CD14-positive monocyte (primary cell): ENCODE measurements at regions not wholly inside any gene's neighbourhood (a gene's known extent, or its start where the extent isn't known, plus 50 kb on each side); places are given as distances from the start of the nearest gene placed in this dataset.
"Not testable (repeated sequence)": the region's sequence is repeated elsewhere in the genome, so short reads cannot be mapped to it uniquely, and the experiment has no call there.

Experiments
- DNase-seq, 3 donors: peaks; one replicate each; pipeline ENCODE4 v3.0.0-alpha.2; 2011 to 2022
- H2AFZ ChIP-seq: 2 replicates; pipeline ENCODE4 v1.6.0; 2012; ENCODE audit warnings: mild to moderate bottlenecking, low read depth, low read length, inconsistent platforms; ENCODE audit not compliant: insufficient read depth, poor library complexity, severe bottlenecking
- H3K27ac ChIP-seq, 2 donors: 1 replicate in 1 of 2; 2 replicates in 1 of 2; pipeline ENCODE4 v1.5.1; 2012 to 2013; ENCODE audit warnings: low read length in 2 of 2, control low read depth in 1 of 2, inconsistent platforms in 1 of 2, low read depth in 1 of 2, mild to moderate bottlenecking in 1 of 2
- H3K27me3 ChIP-seq, 2 donors: one replicate each; pipeline versions ENCODE4 v1.6.0 to v1.6.1; 2011 to 2013; ENCODE audit warnings: low read length in 2 of 2; ENCODE audit not compliant: control insufficient read depth in 2 of 2, insufficient read depth in 2 of 2
- H3K36me3 ChIP-seq, 2 donors: replicated peaks in 1 of 2; 1 replicate in 1 of 2; 2 replicates in 1 of 2; pipeline versions ENCODE4 v1.5.1 to v1.6.1; 2012 to 2013; ENCODE audit warnings: low read length in 2 of 2, control low read depth in 1 of 2, inconsistent platforms in 1 of 2, mild to moderate bottlenecking in 1 of 2; ENCODE audit not compliant: insufficient read depth in 2 of 2, control insufficient read depth in 1 of 2
- H3K4me1 ChIP-seq, 2 donors: 1 replicate in 1 of 2; 2 replicates in 1 of 2; pipeline versions ENCODE4 v1.5.1 to v1.6.1; 2012 to 2013; ENCODE audit warnings: low read length in 2 of 2, control low read depth in 1 of 2, inconsistent platforms in 1 of 2, mild to moderate bottlenecking in 1 of 2, moderate library complexity in 1 of 2; ENCODE audit not compliant: insufficient read depth in 2 of 2, control insufficient read depth in 1 of 2
- H3K4me2 ChIP-seq: replicated peaks from 2 replicates; pipeline ENCODE3; 2012; ENCODE audit warnings: low read length, moderate library complexity, mild to moderate bottlenecking; ENCODE audit not compliant: poor library complexity, severe bottlenecking; ENCODE audit errors: extremely low read depth
- H3K4me3 ChIP-seq, 3 experiments: fragments of 200-600 bp in 1 of 3; sonication (generic) in 1 of 3; replicated peaks in 1 of 3; 1 replicate in 2 of 3; 2 replicates in 1 of 3; pipeline ENCODE4 v1.5.1; 2011 to 2013; ENCODE audit warnings: low read length in 3 of 3, mild to moderate bottlenecking in 3 of 3, control low read depth in 2 of 3, low read depth in 2 of 3, inconsistent platforms in 1 of 3, moderate library complexity in 1 of 3
- H3K79me2 ChIP-seq: 2 replicates; pipeline ENCODE4 v1.6.0; 2012; ENCODE audit warnings: mild to moderate bottlenecking, control low read depth, inconsistent platforms, low read length, moderate library complexity; ENCODE audit not compliant: insufficient read depth
- H3K9ac ChIP-seq: 2 replicates; pipeline ENCODE4 v1.6.0; 2017; ENCODE audit warnings: low read length, mild to moderate bottlenecking; ENCODE audit not compliant: insufficient read depth, poor library complexity, severe bottlenecking
- H3K9me3 ChIP-seq, 2 donors: replicated peaks in 1 of 2; 1 replicate in 1 of 2; 2 replicates in 1 of 2; pipeline versions ENCODE4 v1.5.1 to v1.6.1; 2012 to 2013; ENCODE audit warnings: low read length in 2 of 2, control low read depth in 1 of 2; ENCODE audit not compliant: control insufficient read depth in 1 of 2, insufficient read depth in 1 of 2
- H4K20me1 ChIP-seq: 2 replicates; pipeline ENCODE4 v1.6.0; 2012; ENCODE audit warnings: mild to moderate bottlenecking, low read length, control low read depth, moderate library complexity; ENCODE audit not compliant: insufficient read depth
- H3K27ac Mint-ChIP-seq, 7 donors: one replicate each; pipeline ENCODE4 v1.8.0; 2020; ENCODE audit warnings: mild to moderate bottlenecking in 7 of 7, mixed read lengths in 7 of 7, moderate library complexity in 6 of 7, inconsistent platforms in 2 of 7
- H3K27me3 Mint-ChIP-seq, 3 donors: one replicate each; pipeline ENCODE4 v1.8.0; 2021 to 2022; ENCODE audit warnings: low read depth in 3 of 3, mild to moderate bottlenecking in 3 of 3, mixed read lengths in 3 of 3, moderate library complexity in 3 of 3, inconsistent platforms in 1 of 3
- H3K36me3 Mint-ChIP-seq, 2 donors: one replicate each; pipeline ENCODE4 v1.8.0; 2020; ENCODE audit warnings: mixed read lengths in 2 of 2, inconsistent platforms in 1 of 2, mild to moderate bottlenecking in 1 of 2
- H3K4me1 Mint-ChIP-seq: one replicate; pipeline ENCODE4 v1.8.0; 2020; ENCODE audit warnings: mild to moderate bottlenecking, mixed read lengths
- H3K4me3 Mint-ChIP-seq, 2 donors: one replicate each; pipeline ENCODE4 v1.8.0; 2020; ENCODE audit warnings: mild to moderate bottlenecking in 2 of 2, mixed read lengths in 2 of 2, moderate library complexity in 1 of 2
- H3K9me3 Mint-ChIP-seq, 7 donors: one replicate each; pipeline ENCODE4 v1.8.0; 2020 to 2022; ENCODE audit warnings: mixed read lengths in 7 of 7, mild to moderate bottlenecking in 6 of 7, moderate library complexity in 6 of 7, inconsistent platforms in 2 of 7
- CTCF ChIP-seq: fragments of 200-600 bp; IDR thresholded peaks from one replicate; pipeline ENCODE4 v1.8.0; 2022; ENCODE audit warnings: antibody characterized with exemption, mild to moderate bottlenecking
- WGBS: methylation state at CpG from one replicate; pipeline ENCODE4 v1.1.5; 2013; ENCODE audit warnings: missing lambda C conversion rate; ENCODE audit not compliant: insufficient coverage; 5-methylcytosine and 5-hydroxymethylcytosine counted together
- intact Hi-C, 2 donors: fragments of 100-400 bp; cut with micrococcal nuclease; formaldehyde crosslinking; loops; one replicate each; pipeline versions ENCODE4 v1.15.0 to v1.15.1; 2023

GRCh38 chr14:50028458-50028857, 87.9 kb downstream of the VCPKMT start:
- H3K27me3 ChIP-seq: no peaks in the 10 kb centered on the region
- no peaks in the 10 kb centered on the region for H4K20me1 ChIP-seq
- no peak overlapping the region for H3K4me3 ChIP-seq
- no peaks in the 10 kb centered on the region for H3K36me3 ChIP-seq
- no peak overlapping the region for H3K4me2 ChIP-seq
- Mint-ChIP-seq H3K4me3 (no peak overlapping the region), H3K36me3 (peaks cover 18% of the 10 kb centered on the region in 2 donors), H3K27ac (peak overlapping the region in 3 of 7 donors; percentile 17 to 48 (median 47)), H3K9me3 (peaks cover 5 to 15% (median 9%) of the 10 kb centered on the region in 7 donors), H3K4me1 (peaks cover 29% of the 10 kb centered on the region), H3K27me3 (peaks cover 0 to 6% (median 0%) of the 10 kb centered on the region in 3 donors)
- no peak overlapping the region for H3K27ac ChIP-seq
- peaks cover 9% of the 10 kb centered on the region in 2 donors for H3K9me3 ChIP-seq
- H3K4me1 ChIP-seq: peaks cover 23 to 32% of the 10 kb centered on the region in 2 donors
- no peak overlapping the region for H3K9ac ChIP-seq
- no peak for TF ChIP-seq CTCF
- intact Hi-C loops: no loop called here
- no peaks in the 10 kb centered on the region for H3K79me2 ChIP-seq
- H2AFZ ChIP-seq: no peak overlapping the region
- 86% methylated on average over 4 of the region's 6 CpGs for WGBS
- DNase-seq: no peak

- H4K20me1 ChIP-seq: no peaks in the 10 kb centered on the region
- WGBS: no CpG with 5 or more reads among the region's 2 CpGs
- peaks cover 9% of the 10 kb centered on the region in 2 donors for H3K9me3 ChIP-seq
- H3K4me1 ChIP-seq: peaks cover 23 to 32% of the 10 kb centered on the region in 2 donors
- no peak overlapping the region for H2AFZ ChIP-seq
- H3K4me3 ChIP-seq: no peak overlapping the region
- peaks cover 5 to 14% (median 9%) of the 10 kb centered on the region in 7 donors for H3K9me3 Mint-ChIP-seq
- DNase-seq: peak; percentile 59 to 70 (median 67)
- TF ChIP-seq CTCF: no peak
- no peaks in the 10 kb centered on the region for H3K27me3 ChIP-seq
- H3K4me2 ChIP-seq: no peak overlapping the region
- H3K27ac ChIP-seq: peak overlapping the region in 1 of 2 donors; percentile 80
- no peak overlapping the region for H3K4me3 Mint-ChIP-seq
- peaks cover 0 to 6% (median 0%) of the 10 kb centered on the region in 3 donors for H3K27me3 Mint-ChIP-seq
- H3K36me3 Mint-ChIP-seq: peaks cover 18% of the 10 kb centered on the region in 2 donors
- intact Hi-C loops: loop anchor here in 1 of 2 donors (10.0 kb wide), 1 partner anchor 45 kb away; no protein-coding TSS in a partner anchor
- peak overlapping the region; percentile 53 to 91 (median 85) for H3K27ac Mint-ChIP-seq
- no peak overlapping the region for H3K9ac ChIP-seq
- no peaks in the 10 kb centered on the region for H3K36me3 ChIP-seq
- no peaks in the 10 kb centered on the region for H3K79me2 ChIP-seq
- H3K4me1 Mint-ChIP-seq: peaks cover 29% of the 10 kb centered on the region
Measured at GRCh38 chr14:50030036-50030435, 86.3 kb downstream of the VCPKMT start.

GRCh38 chr14:50030911-50031310, 85.5 kb downstream of the VCPKMT start:
- not testable (repeated sequence) for H4K20me1 ChIP-seq, H3K9me3 Mint-ChIP-seq, H3K4me2 ChIP-seq, H3K36me3 ChIP-seq, H3K9me3 ChIP-seq, H3K4me3 Mint-ChIP-seq, H3K27me3 Mint-ChIP-seq, H3K4me3 ChIP-seq, H2AFZ ChIP-seq, H3K9ac ChIP-seq, H3K79me2 ChIP-seq, H3K27me3 ChIP-seq
- H3K4me1 ChIP-seq: peaks cover 23 to 32% of the 10 kb centered on the region in 2 donors
- intact Hi-C loops: loop anchor here in 1 of 2 donors (10.0 kb wide), 1 partner anchor 46 kb away; no protein-coding TSS in a partner anchor
- no CpG with 5 or more reads among the region's 1 CpG for WGBS
- Mint-ChIP-seq H3K4me1 (peaks cover 29% of the 10 kb centered on the region), H3K27ac (peak overlapping the region; percentile 36 to 92 (median 66)), H3K36me3 (peaks cover 12 to 14% of the 10 kb centered on the region in 2 donors)
- peak in 1 of 3 donors; percentile 21 for DNase-seq
- H3K27ac ChIP-seq: peak overlapping the region in 1 of 2 donors; percentile 80
